ENCODE measurements at regions not wholly inside any gene's neighbourhood (a gene's known extent, or its start where the extent isn't known, plus 50 kb on each side); places are given as distances from the start of the nearest gene placed in this dataset.

DNA sequence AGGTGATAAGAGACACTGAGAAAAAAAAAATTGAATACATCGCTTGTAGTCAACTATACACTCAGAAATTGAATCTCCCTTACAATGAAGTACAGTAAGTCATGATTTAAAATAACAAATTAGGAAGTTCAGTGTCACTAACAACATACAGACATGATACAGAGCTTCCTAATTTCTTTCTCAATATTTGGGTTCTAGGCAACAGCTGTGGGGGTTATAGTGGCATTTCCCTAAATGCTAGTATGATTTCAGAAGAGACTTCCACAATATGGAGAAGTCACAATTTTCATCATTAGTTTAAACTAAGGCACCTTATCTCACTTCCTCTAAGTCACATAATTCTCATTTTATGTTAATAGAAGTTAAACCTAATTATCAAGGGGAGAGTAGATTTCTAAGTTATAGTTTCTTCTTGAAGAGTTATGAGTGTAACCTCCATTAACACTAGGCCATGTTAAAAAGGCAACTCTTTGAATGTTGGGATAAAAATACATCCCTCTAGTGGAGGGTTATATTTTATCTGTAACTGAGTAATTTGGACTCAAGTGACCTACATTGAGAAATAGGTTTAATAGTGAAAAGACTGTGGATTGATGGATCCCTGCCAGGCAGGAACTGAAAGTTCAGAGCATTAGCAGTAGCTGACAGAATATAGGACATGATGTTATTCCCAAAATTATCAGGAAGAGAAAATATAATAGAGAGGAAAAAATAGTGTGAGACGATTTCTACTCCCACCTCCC is 286.0 kb upstream of the SUCLG2 start:
- TF ChIP-seq, protein P1, sequence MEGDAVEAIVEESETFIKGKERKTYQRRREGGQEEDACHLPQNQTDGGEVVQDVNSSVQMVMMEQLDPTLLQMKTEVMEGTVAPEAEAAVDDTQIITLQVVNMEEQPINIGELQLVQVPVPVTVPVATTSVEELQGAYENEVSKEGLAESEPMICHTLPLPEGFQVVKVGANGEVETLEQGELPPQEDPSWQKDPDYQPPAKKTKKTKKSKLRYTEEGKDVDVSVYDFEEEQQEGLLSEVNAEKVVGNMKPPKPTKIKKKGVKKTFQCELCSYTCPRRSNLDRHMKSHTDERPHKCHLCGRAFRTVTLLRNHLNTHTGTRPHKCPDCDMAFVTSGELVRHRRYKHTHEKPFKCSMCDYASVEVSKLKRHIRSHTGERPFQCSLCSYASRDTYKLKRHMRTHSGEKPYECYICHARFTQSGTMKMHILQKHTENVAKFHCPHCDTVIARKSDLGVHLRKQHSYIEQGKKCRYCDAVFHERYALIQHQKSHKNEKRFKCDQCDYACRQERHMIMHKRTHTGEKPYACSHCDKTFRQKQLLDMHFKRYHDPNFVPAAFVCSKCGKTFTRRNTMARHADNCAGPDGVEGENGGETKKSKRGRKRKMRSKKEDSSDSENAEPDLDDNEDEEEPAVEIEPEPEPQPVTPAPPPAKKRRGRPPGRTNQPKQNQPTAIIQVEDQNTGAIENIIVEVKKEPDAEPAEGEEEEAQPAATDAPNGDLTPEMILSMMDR (conservative IDR thresholded peaks at IDR 0.05; ENCODE audit: low read length): no peak
- TF ChIP-seq EZH2phosphoT487 (IDR thresholded peaks at IDR 0.05; ENCODE audit: borderline replicate concordance): no peak
